H1 (cell line): ENCODE measurements at regions not wholly inside any gene's neighbourhood (a gene's known extent, or its start where the extent isn't known, plus 50 kb on each side); places are given as distances from the start of the nearest gene placed in this dataset.

Experiments used
- CTCF ChIA-PET: fragments of 300-600 bp; sonication (Branson Sonifier 250); formaldehyde crosslinking; loops from one replicate; lab custom pipeline; 2021; ENCODE audit not compliant: partially characterized antibody; lab: Charles Lee
- POLR2A ChIA-PET: fragments of 300-600 bp; sonication (Branson Sonifier 250); formaldehyde crosslinking; loops from one replicate; lab custom pipeline; 2021; ENCODE audit warnings: inconsistent platforms; ENCODE audit not compliant: partially characterized antibody; lab: Charles Lee
- DNase-seq, 2 experiments: peaks; one replicate each; pipeline versions ENCODE4 v3.0.0 to v3.0.0-alpha.2; 2010 to 2022; ENCODE audit warnings: low spot score in 2 of 2, low read depth in 1 of 2, mixed read lengths in 1 of 2
- FAIRE-seq: peaks from 2 replicates; lab custom pipeline; 2011; peaks lifted over from hg19 to GRCh38; lab: Jason Lieb, UNC
- H2AFZ ChIP-seq: 2 replicates; pipeline ENCODE4 v1.8.1; 2012; ENCODE audit warnings: low read length, inconsistent platforms
- H2AK5ac ChIP-seq: 2 replicates; pipeline ENCODE4 v1.6.1; 2013; ENCODE audit warnings: low read depth, low read length
- H2BK120ac ChIP-seq: replicated peaks from 2 replicates; pipeline ENCODE3; 2013; ENCODE audit warnings: low read depth, low read length, inconsistent platforms
- H2BK12ac ChIP-seq: 2 replicates; pipeline ENCODE4 v1.6.1; 2013; ENCODE audit warnings: low read depth, low read length
- H2BK15ac ChIP-seq: 2 replicates; pipeline ENCODE4 v1.6.1; 2013; ENCODE audit warnings: low read length
- H2BK20ac ChIP-seq: 2 replicates; pipeline ENCODE4 v1.6.1; 2013; ENCODE audit warnings: low read length
- H2BK5ac ChIP-seq: 2 replicates; pipeline ENCODE4 v1.6.1; 2013; ENCODE audit warnings: low read depth, low read length
- H3K14ac ChIP-seq: 2 replicates; pipeline ENCODE4 v1.6.1; 2013; ENCODE audit warnings: inconsistent platforms; ENCODE audit not compliant: insufficient read length
- H3K18ac ChIP-seq: 2 replicates; pipeline ENCODE4 v1.6.1; 2013; ENCODE audit warnings: low read length; ENCODE audit errors: extremely low read depth
- H3K23ac ChIP-seq: 2 replicates; pipeline ENCODE4 v1.6.1; 2013; ENCODE audit warnings: inconsistent platforms; ENCODE audit not compliant: insufficient read length
- H3K23me2 ChIP-seq: 2 replicates; pipeline ENCODE4 v1.6.1; 2013; ENCODE audit warnings: low read depth, low read length
- H3K27ac ChIP-seq: 2 replicates; pipeline ENCODE4 v1.6.1; 2011; ENCODE audit warnings: low read depth, low read length, inconsistent platforms
- H3K27me3 ChIP-seq, 4 experiments: replicated peaks in 1 of 4; 1 replicate in 1 of 4; 2 replicates in 3 of 4; pipeline versions ENCODE4 v1.6.1 to v1.8.1; 2011 to 2013; ENCODE audit warnings: low read length in 3 of 4, mild to moderate bottlenecking in 3 of 4, inconsistent platforms in 2 of 4, mixed read lengths in 2 of 4, moderate library complexity in 1 of 4; ENCODE audit not compliant: control insufficient read depth in 3 of 4, insufficient read depth in 3 of 4; ENCODE audit errors: extremely low read depth in 1 of 4
- H3K36me3 ChIP-seq, 4 experiments: 2 replicates each; pipeline versions ENCODE4 v1.6.1 to v1.8.1; 2011 to 2013; ENCODE audit warnings: mild to moderate bottlenecking in 4 of 4, low read length in 3 of 4, moderate library complexity in 2 of 4, control low read depth in 1 of 4, inconsistent platforms in 1 of 4; ENCODE audit not compliant: insufficient read depth in 4 of 4, control insufficient read depth in 2 of 4
- H3K4ac ChIP-seq: replicated peaks from 2 replicates; pipeline ENCODE3; 2013; ENCODE audit warnings: low read length, low read depth, mixed read lengths, inconsistent platforms; ENCODE audit not compliant: insufficient read length
- H3K4me1 ChIP-seq, 4 experiments: replicated peaks in 1 of 4; 1 replicate in 1 of 4; 2 replicates in 3 of 4; pipeline versions ENCODE4 v1.6.1 to v1.8.1; 2011 to 2013; ENCODE audit warnings: low read length in 3 of 4, inconsistent platforms in 2 of 4, mixed read lengths in 1 of 4; ENCODE audit not compliant: insufficient read depth in 4 of 4, control insufficient read depth in 3 of 4
- H3K4me2 ChIP-seq, 2 experiments: 2 replicates each; pipeline versions ENCODE4 v1.6.1 to v1.8.1; 2011 to 2013; ENCODE audit warnings: low read depth in 2 of 2, low read length in 2 of 2, control low read depth in 1 of 2, inconsistent platforms in 1 of 2, mild to moderate bottlenecking in 1 of 2; ENCODE audit not compliant: insufficient read depth in 1 of 2
- H3K4me3 ChIP-seq, 4 experiments: fragments of 200-600, 300-600 bp in 1 of 4; sonication (generic), shearing (Covaris generic), sonication (Bioruptor Twin) in 1 of 4; 2 replicates each; pipeline versions ENCODE4 v1.5.1 to v1.8.1; 2011 to 2016; ENCODE audit warnings: low read length in 4 of 4, low read depth in 3 of 4, control low read depth in 2 of 4, inconsistent platforms in 2 of 4, mild to moderate bottlenecking in 2 of 4, mixed read lengths in 1 of 4, moderate library complexity in 1 of 4; ENCODE audit not compliant: insufficient read depth in 2 of 4; ENCODE audit errors: extremely low read depth in 1 of 4
- H3K56ac ChIP-seq: replicated peaks from 2 replicates; pipeline ENCODE3; 2013; ENCODE audit warnings: low read depth, mild to moderate bottlenecking, mixed read lengths, low read length, inconsistent platforms; ENCODE audit not compliant: insufficient read length
- H3K79me1 ChIP-seq: 2 replicates; pipeline ENCODE4 v1.6.1; 2013; ENCODE audit warnings: low read depth, low read length, control low read depth
- H3K79me2 ChIP-seq, 2 experiments: 2 replicates each; pipeline versions ENCODE4 v1.6.1 to v1.8.1; 2012 to 2013; ENCODE audit warnings: low read length in 2 of 2, mild to moderate bottlenecking in 2 of 2, inconsistent platforms in 1 of 2; ENCODE audit not compliant: insufficient read depth in 2 of 2, control insufficient read depth in 1 of 2
- H3K9ac ChIP-seq, 4 experiments: replicated peaks in 1 of 4; 1 replicate in 1 of 4; 2 replicates in 3 of 4; pipeline versions ENCODE4 v1.6.1 to v1.8.1; 2011 to 2013; ENCODE audit warnings: low read depth in 3 of 4, low read length in 3 of 4, control low read depth in 2 of 4, mild to moderate bottlenecking in 2 of 4, moderate library complexity in 2 of 4, inconsistent platforms in 1 of 4; ENCODE audit errors: extremely low read depth in 1 of 4
- H3K9me3 ChIP-seq, 2 experiments: 2 replicates each; pipeline versions ENCODE4 v1.6.1 to v1.8.1; 2012 to 2013; ENCODE audit warnings: mild to moderate bottlenecking in 2 of 2, moderate library complexity in 2 of 2, control low read depth in 1 of 2, inconsistent platforms in 1 of 2, low read depth in 1 of 2, low read length in 1 of 2, mixed read lengths in 1 of 2; ENCODE audit not compliant: insufficient read depth in 2 of 2
- H4K20me1 ChIP-seq, 2 experiments: replicated peaks in 1 of 2; 2 replicates each; pipeline versions ENCODE3 to v1.8.1; 2011 to 2013; ENCODE audit warnings: inconsistent platforms in 2 of 2, low read length in 2 of 2, mild to moderate bottlenecking in 1 of 2; ENCODE audit not compliant: insufficient read depth in 2 of 2, control insufficient read depth in 1 of 2
- H4K5ac ChIP-seq: 2 replicates; pipeline ENCODE4 v1.6.1; 2013; ENCODE audit warnings: low read length, low read depth, mixed read lengths, inconsistent platforms; ENCODE audit not compliant: insufficient read length
- H4K8ac ChIP-seq: 2 replicates; pipeline ENCODE4 v1.8.0; 2013; ENCODE audit warnings: mild to moderate bottlenecking, moderate library complexity, low read length, inconsistent platforms; ENCODE audit not compliant: insufficient read depth; ENCODE audit errors: extremely low read depth
- H4K91ac ChIP-seq: replicated peaks from 2 replicates; pipeline ENCODE3; 2013; ENCODE audit warnings: low read length, mixed read lengths, inconsistent platforms; ENCODE audit not compliant: insufficient read length
- BRCA1 ChIP-seq: IDR thresholded peaks from 2 replicates; pipeline ENCODE4 v1.6.1; 2012; ENCODE audit warnings: low read depth, low read length, improper control_type of control experiment
- CEBPB ChIP-seq: IDR thresholded peaks from 2 replicates; pipeline ENCODE4 v1.6.1; 2012; ENCODE audit warnings: low read depth, low read length
- CHD2 ChIP-seq: IDR thresholded peaks from 2 replicates; pipeline ENCODE4 v1.6.1; 2012; ENCODE audit warnings: low read length, improper control_type of control experiment
- GABPA ChIP-seq: IDR thresholded peaks from 2 replicates; pipeline ENCODE4 v1.6.1; 2011; ENCODE audit warnings: mild to moderate bottlenecking, low read length, moderate library complexity, borderline replicate concordance; ENCODE audit not compliant: insufficient read depth
- HDAC2 ChIP-seq, 2 experiments: fragments of 300-600 bp in 1 of 2; sonication (generic) in 1 of 2; IDR thresholded peaks; 2 replicates each; pipeline ENCODE4 v1.6.1; 2011 to 2012; ENCODE audit warnings: low read depth in 2 of 2, low read length in 2 of 2, mild to moderate bottlenecking in 2 of 2, moderate library complexity in 2 of 2, borderline replicate concordance in 1 of 2, inconsistent platforms in 1 of 2
- JUN ChIP-seq: IDR thresholded peaks from 2 replicates; pipeline ENCODE4 v1.6.1; 2011; ENCODE audit warnings: low read depth, mild to moderate bottlenecking, improper control_type of control experiment, low read length
- NANOG ChIP-seq: IDR thresholded peaks from 2 replicates; pipeline ENCODE4 v1.6.1; 2011; ENCODE audit warnings: low read length, low read depth, mild to moderate bottlenecking, inconsistent platforms; ENCODE audit not compliant: insufficient read depth, poor library complexity, severe bottlenecking
- RAD21 ChIP-seq, 2 experiments: IDR thresholded peaks in 1 of 2; conservative IDR thresholded peaks in 1 of 2; 2 replicates each; pipeline ENCODE4 v1.6.1; 2011; ENCODE audit warnings: low read depth in 2 of 2, low read length in 2 of 2, improper control_type of control experiment in 1 of 2, inconsistent platforms in 1 of 2, mild to moderate bottlenecking in 1 of 2, moderate library complexity in 1 of 2
- SIRT6 ChIP-seq: IDR thresholded peaks from one replicate; pipeline ENCODE4 v1.7.1; 2012; ENCODE audit warnings: low read length, inconsistent platforms
- SP4 ChIP-seq: IDR thresholded peaks from 2 replicates; pipeline ENCODE4 v1.6.1; 2012; ENCODE audit warnings: low read length, inconsistent platforms
- TAF7 ChIP-seq: optimal IDR thresholded peaks from 2 replicates; pipeline ENCODE3; 2011; ENCODE audit warnings: low read depth, mild to moderate bottlenecking, inconsistent platforms, low read length, moderate library complexity, borderline replicate concordance
- TBP ChIP-seq: IDR thresholded peaks from 2 replicates; pipeline ENCODE4 v1.6.1; 2011; ENCODE audit warnings: low read depth, low read length, improper control_type of control experiment
- WGBS, 2 experiments: shearing (Covaris generic) in 1 of 2; methylation state at CpG; one replicate each; pipeline versions ENCODE4 v1.1.6 to v1.1.7; 2013 to 2015; ENCODE audit warnings: low lambda C conversion rate in 2 of 2, mixed read lengths in 2 of 2, inconsistent platforms in 1 of 2, low coverage in 1 of 2, missing lambda C conversion rate in 1 of 2; ENCODE audit not compliant: insufficient replicate concordance in 2 of 2, insufficient coverage in 1 of 2, insufficient read length in 1 of 2; ENCODE audit errors: extremely low coverage in 1 of 2, missing lambda C conversion rate in 1 of 2; 5-methylcytosine and 5-hydroxymethylcytosine counted together
- TF ChIP-seq, protein P1 (sequence below): IDR thresholded peaks from 2 replicates; pipeline ENCODE4 v1.6.1; 2011; ENCODE audit warnings: low read length, improper control_type of control experiment

DNA sequence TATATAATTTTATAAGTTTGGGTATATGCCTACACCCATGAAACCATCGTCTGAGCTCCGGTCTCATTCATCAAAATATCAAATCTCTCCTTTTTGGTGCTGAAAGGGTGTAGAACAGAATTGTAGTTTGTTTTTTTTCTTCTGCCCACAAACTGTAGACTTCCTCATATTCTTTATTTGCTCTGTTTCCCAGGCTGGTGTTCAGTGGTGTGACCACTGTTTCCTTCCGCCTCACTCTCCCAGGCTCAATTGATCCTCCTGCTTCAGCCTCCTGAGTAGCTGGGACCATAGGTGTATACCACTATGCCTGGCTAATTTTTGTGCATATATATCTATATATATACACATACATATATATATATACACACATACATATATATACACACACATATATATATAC, 139.6 kb upstream of the HCRTR2 start:
- no peak overlapping the region for H4K91ac ChIP-seq
- no peak overlapping the region for H3K9ac ChIP-seq
- no peak overlapping the region for H4K8ac ChIP-seq
- H4K5ac ChIP-seq, result no peak overlapping the region
- no peak overlapping the region for H3K4ac ChIP-seq
- no peak overlapping the region for H2BK15ac ChIP-seq
- H2BK20ac ChIP-seq, result no peak overlapping the region
- no peak overlapping the region for H3K56ac ChIP-seq
- no peak overlapping the region for H2BK5ac ChIP-seq
- FAIRE-seq (no peak), DNase-seq (no peak)
- no peak overlapping the region for H3K4me3 ChIP-seq
- no peak overlapping the region for H3K4me2 ChIP-seq
- no peak overlapping the region for H2AK5ac ChIP-seq
- H3K79me2 ChIP-seq, result no peaks in the 10 kb centered on the region
- H3K9me3 ChIP-seq, result peaks cover 2 to 7% of the 10 kb centered on the region in 2 experiments; a peak in 1 of 4 replicates
- H3K4me1 ChIP-seq, result no peaks in the 10 kb centered on the region
- no peak overlapping the region for H2BK120ac ChIP-seq
- no peaks in the 10 kb centered on the region for H3K79me1 ChIP-seq
- no peak overlapping the region for H3K14ac ChIP-seq
- no peaks in the 10 kb centered on the region for H3K27me3 ChIP-seq
- no peak overlapping the region for H3K18ac ChIP-seq
- H2AFZ ChIP-seq, result no peak overlapping the region
- ChIA-PET POLR2A (no interaction called here), CTCF (no interaction called here)
- no peak overlapping the region for H3K27ac ChIP-seq
- H3K23me2 ChIP-seq, result no peaks in the 10 kb centered on the region
- no peak overlapping the region for H3K23ac ChIP-seq
- WGBS, 2 experiments, result 91% methylated on average over 3 of the region's 3 CpGs; no CpG with 5 or more reads in 1 of the 2 experiments
- H2BK12ac ChIP-seq, result no peak overlapping the region
- no peaks in the 10 kb centered on the region for H4K20me1 ChIP-seq
- no peaks in the 10 kb centered on the region for H3K36me3 ChIP-seq
- TF ChIP-seq SIRT6 (no peak), JUN (no peak), TAF7 (no peak), BRCA1 (no peak), SP4 (no peak), NANOG (no peak), GABPA (no peak), HDAC2 (IDR thresholded peaks at IDR 0.05; ENCODE audit: borderline replicate concordance in 1 of 2, low read depth in 2 of 2, low read length in 2 of 2) (no peak), TBP (no peak), CEBPB (no peak), RAD21 (IDR thresholded peaks at IDR 0.05 in 1 of 2, conservative IDR thresholded peaks at IDR 0.05 in 1 of 2; ENCODE audit: low read depth in 2 of 2, low read length in 2 of 2) (no peak), CHD2 (no peak)
- TF ChIP-seq, protein P1, sequence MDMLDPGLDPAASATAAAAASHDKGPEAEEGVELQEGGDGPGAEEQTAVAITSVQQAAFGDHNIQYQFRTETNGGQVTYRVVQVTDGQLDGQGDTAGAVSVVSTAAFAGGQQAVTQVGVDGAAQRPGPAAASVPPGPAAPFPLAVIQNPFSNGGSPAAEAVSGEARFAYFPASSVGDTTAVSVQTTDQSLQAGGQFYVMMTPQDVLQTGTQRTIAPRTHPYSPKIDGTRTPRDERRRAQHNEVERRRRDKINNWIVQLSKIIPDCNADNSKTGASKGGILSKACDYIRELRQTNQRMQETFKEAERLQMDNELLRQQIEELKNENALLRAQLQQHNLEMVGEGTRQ, result no peak
